HG02884 (cell line): ENCODE measurements at regions not wholly inside any gene's neighbourhood (a gene's known extent, or its start where the extent isn't known, plus 50 kb on each side); places are given as distances from the start of the nearest gene placed in this dataset.
"Not testable (repeated sequence)": the region's sequence is repeated elsewhere in the genome, so short reads cannot be mapped to it uniquely, and the experiment has no call there.

Experiments
- ATAC-seq: cut with Tn5 transposase; IDR thresholded peaks from one replicate; pipeline ENCODE4 v1.9.1; 2021; ENCODE audit warnings: mild to moderate bottlenecking, moderate library complexity; ENCODE audit not compliant: unreplicated experiment

DNA sequence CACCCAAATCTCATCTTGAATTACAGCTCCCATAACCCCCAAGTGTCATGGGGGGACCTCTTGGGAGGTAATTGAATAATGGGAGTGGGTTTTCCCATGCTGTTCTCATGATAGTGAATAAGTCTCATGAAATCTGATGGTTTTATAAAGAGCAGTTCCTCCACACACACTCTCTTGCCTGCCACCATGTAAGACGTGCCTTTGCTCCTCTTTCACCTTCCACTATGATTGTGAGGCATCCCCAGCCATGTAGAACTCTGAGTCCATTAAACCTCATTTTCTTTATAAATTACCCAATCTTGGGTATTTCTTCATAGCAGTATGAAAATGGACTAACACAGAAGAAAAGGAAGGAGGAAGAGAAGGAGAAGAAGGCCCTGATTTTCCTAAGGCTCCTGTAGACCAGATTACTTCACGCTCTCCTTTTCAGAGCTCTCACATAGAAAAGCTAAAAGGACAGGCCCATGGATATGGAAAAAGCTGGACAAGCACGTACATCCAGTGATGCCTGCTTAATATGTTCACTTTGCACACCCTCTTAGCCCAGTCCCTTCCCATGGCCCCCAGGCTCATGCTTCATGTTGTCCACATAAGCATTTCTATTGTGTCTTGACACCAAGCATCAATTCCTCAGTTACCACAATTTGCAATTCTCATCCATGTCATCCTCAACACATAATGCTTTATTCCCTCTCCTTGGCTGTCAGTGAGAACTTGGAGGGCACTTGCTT is 354.8 kb downstream of the CD83 start:
- no peak for ATAC-seq

- ATAC-seq: no peak
Measured at GRCh38 chr6:14472986-14473337, 355.4 kb downstream of the CD83 start.

- ATAC-seq: no peak
Measured at GRCh38 chr6:14474816-14475215, 357.2 kb downstream of the CD83 start.

- ATAC-seq: no peak
Measured at GRCh38 chr6:14475306-14475705, 357.7 kb downstream of the CD83 start.

- no peak for ATAC-seq
Measured at GRCh38 chr6:14476793-14477531, 359.4 kb downstream of the CD83 start.

GRCh38 chr6:14477559-14477958 is 360.0 kb downstream of the CD83 start:
- ATAC-seq: no peak

- ATAC-seq: no peak
Measured at GRCh38 chr6:14478381-14479225, 361.0 kb downstream of the CD83 start.

DNA sequence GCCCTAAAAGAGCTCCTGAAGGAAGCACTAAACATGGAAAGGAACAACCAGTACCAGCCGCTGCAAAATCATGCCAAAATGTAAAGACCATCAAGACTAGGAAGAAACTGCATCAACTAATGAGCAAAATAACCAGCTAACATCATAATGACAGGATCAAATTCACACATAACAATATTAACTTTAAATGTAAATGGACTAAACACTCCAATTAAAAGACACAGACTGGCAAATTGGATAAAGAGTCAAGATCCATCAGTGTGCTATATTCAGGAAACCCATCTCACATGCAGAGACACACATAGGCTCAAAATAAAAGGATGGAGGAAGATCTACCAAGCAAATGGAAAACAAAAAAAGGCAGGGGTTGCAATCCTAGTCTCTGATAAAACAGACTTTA is 364.4 kb downstream of the CD83 start:
- ATAC-seq: not testable (repeated sequence)

DNA sequence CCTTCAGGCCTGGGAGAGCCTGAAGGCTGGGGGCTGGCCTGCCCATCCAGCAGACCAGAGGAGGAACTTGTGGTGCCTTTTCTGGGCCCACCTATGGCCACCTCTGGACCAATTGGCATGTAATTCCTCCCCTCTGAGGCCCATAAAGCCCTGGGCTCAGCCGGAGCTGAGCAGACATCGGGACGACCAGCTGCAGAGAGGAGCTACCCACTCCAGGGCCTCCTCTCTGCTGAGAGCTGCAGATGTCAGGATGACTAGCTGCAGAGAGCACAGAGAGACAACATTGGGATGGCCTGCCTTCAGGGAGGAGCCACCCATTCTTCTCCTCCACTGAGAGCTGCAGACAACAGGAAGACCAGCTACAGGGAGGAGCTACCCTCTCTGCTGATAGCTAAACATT is 370.1 kb downstream of the CD83 start:
- no peak for ATAC-seq

DNA sequence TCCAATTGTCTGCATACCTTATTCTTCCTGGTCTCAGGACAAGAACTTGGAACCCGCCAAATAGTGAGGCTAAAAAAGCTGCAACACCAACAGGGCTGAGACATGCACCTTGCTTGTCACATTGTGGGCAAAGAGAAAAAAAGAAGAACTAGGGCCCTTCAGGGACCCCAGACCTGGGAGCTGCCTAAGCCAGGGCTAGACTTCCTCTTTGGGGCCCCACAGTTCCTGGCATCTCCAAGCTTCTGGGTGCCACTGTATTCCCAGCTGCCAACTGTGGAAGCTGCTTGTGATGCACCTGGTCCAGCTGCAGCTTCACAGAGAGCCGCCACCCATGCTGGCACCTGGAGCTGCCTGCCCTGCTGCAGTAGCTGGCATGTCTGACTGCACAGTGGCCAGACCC is 370.6 kb downstream of the CD83 start:
- no peak for ATAC-seq

- no peak for ATAC-seq
Measured at GRCh38 chr6:14489445-14489844, 371.9 kb downstream of the CD83 start.

GRCh38 chr6:14498748-14499147 is 381.2 kb downstream of the CD83 start:
- no peak for ATAC-seq

- no peak for ATAC-seq
Measured at GRCh38 chr6:14499309-14499708, 381.7 kb downstream of the CD83 start.

GRCh38 chr6:14499841-14500240 is 382.3 kb downstream of the CD83 start:
- ATAC-seq: no peak

- no peak for ATAC-seq
Measured at GRCh38 chr6:14500809-14501208, 383.2 kb downstream of the CD83 start.

DNA sequence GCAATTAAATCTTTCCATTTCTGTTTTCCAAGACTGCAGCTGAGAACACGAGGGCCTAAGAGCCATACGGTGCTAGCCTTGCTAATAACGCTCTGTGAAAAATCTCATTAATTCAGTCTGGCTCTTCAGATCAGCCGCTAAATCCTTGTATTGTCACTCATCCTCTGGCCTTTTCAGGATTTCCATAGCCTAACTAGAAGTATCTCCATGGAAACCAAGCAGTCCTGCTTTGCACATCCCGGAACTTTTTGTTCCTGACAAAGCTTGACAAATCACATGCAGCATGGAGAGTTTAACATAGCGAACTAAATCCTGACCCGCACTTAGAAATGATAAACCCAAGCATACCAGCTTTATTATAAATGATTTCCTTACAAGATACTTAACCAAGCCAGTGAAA is 383.7 kb downstream of the CD83 start:
- no peak for ATAC-seq

DNA sequence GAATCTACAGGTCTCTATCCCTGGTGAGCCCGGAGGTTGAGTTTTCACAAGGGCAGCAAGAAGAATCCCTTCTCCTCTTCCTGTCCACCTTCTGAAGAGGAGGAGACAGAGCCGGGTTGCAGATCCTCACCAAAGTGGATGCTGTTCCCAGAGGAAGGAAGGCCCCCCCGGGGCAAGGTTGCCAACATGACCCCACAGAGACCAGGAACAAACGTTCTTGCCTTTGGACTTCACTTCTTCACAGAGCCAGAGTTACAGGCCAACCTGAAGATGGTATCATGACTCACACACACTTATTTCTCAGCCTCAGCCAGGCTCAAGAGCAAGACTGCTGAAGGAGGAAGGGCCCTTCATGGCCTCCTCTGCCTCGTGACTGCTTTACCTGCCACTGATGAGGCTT is 384.3 kb downstream of the CD83 start:
- ATAC-seq: no peak

- ATAC-seq: no peak
Measured at GRCh38 chr6:14502551-14502950, 385.0 kb downstream of the CD83 start.

- no peak for ATAC-seq
Measured at GRCh38 chr6:14505401-14505800, 387.8 kb downstream of the CD83 start.

GRCh38 chr6:14506656-14507246 is 389.2 kb downstream of the CD83 start:
- no peak for ATAC-seq

DNA sequence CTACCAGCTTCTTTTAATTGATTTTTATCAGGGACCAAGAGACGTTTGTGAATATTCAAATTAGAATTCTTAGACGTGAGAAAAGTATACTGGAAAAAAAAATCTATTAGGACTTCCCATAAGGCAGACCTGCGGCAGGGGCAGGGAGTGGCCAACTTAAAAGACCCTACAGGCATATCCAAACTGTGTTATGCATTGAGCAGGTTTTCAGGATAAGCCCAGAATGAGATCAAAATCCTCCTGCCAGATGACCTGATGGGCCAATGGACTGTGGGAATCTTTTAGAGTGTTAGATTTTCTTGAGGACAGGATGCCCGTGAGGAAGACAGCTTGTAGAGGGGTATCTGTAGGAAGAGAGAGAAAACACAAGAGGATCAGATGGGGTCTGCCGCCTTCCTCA is 391.5 kb downstream of the CD83 start:
- ATAC-seq: no peak
